ENCODE measurements at regions not wholly inside any gene's neighbourhood (a gene's known extent, or its start where the extent isn't known, plus 50 kb on each side); places are given as distances from the start of the nearest gene placed in this dataset.

GRCh38 chr7:32318300-32319011 lies 171.7 kb downstream of the LSM5 start:
- DNase-seq (ENCODE audit: low read depth, low spot score) = no peak
- no peak overlapping the region for H3K4me3 ChIP-seq (ENCODE audit: low read depth, low read length)
- no peak for TF ChIP-seq CTCF (IDR thresholded peaks at IDR 0.05; ENCODE audit: low read depth, low read length)
- ChIA-PET CTCF (no interaction called here), POLR2A (no interaction called here)
- no peak overlapping the region for H3K27ac ChIP-seq (ENCODE audit: low read depth, low read length)
- peaks cover 13% of the 10 kb centered on the region for H3K9me3 ChIP-seq (ENCODE audit: control insufficient read depth, insufficient read depth, low read length)
- H3K27me3 ChIP-seq (ENCODE audit: control insufficient read depth, insufficient read depth, low read length) = no peaks in the 10 kb centered on the region

GRCh38 chr7:32316839-32317238 lies 173.3 kb downstream of the LSM5 start:
- no peak for DNase-seq (ENCODE audit: low read depth, low spot score)
- POLR2A ChIA-PET = no interaction called here
- H3K9me3 ChIP-seq (ENCODE audit: control insufficient read depth, insufficient read depth, low read length) = peaks cover 13% of the 10 kb centered on the region
- H3K4me3 ChIP-seq (ENCODE audit: low read depth, low read length) = no peak overlapping the region
- CTCF ChIA-PET = no interaction called here
- no peaks in the 10 kb centered on the region for H3K27me3 ChIP-seq (ENCODE audit: control insufficient read depth, insufficient read depth, low read length)
- no peak overlapping the region for H3K27ac ChIP-seq (ENCODE audit: low read depth, low read length)
- TF ChIP-seq CTCF (IDR thresholded peaks at IDR 0.05; ENCODE audit: low read depth, low read length) = no peak

GRCh38 chr7:32314761-32315160 lies 175.4 kb downstream of the LSM5 start:
- POLR2A ChIA-PET = no interaction called here
- H3K4me3 ChIP-seq (ENCODE audit: low read depth, low read length) = no peak overlapping the region
- TF ChIP-seq CTCF (IDR thresholded peaks at IDR 0.05; ENCODE audit: low read depth, low read length) = no peak
- no peak for DNase-seq (ENCODE audit: low read depth, low spot score)
- CTCF ChIA-PET = no interaction called here
- no peaks in the 10 kb centered on the region for H3K27me3 ChIP-seq (ENCODE audit: control insufficient read depth, insufficient read depth, low read length)
- H3K9me3 ChIP-seq (ENCODE audit: control insufficient read depth, insufficient read depth, low read length) = peaks cover 13% of the 10 kb centered on the region
- H3K27ac ChIP-seq (ENCODE audit: low read depth, low read length) = no peak overlapping the region

- CTCF ChIA-PET = interaction anchor here (1.6 kb wide), 1 partner anchor 178 kb away, joined by 4 read pairs; no protein-coding TSS in a partner anchor
Measured at GRCh38 chr7:32301427-32301826, 188.8 kb downstream of the LSM5 start.

More at GRCh38 chr7:32301427-32301826, 188.8 kb downstream of the LSM5 start:
- TF ChIP-seq CTCF (IDR thresholded peaks at IDR 0.05; ENCODE audit: low read depth, low read length) = no peak
- no peak overlapping the region for H3K4me3 ChIP-seq (ENCODE audit: low read depth, low read length)
- peaks cover 8% of the 10 kb centered on the region for H3K9me3 ChIP-seq (ENCODE audit: control insufficient read depth, insufficient read depth, low read length)
- DNase-seq (ENCODE audit: low read depth, low spot score) = no peak
- H3K27ac ChIP-seq (ENCODE audit: low read depth, low read length) = no peak overlapping the region
- peaks cover 8% of the 10 kb centered on the region for H3K27me3 ChIP-seq (ENCODE audit: control insufficient read depth, insufficient read depth, low read length)
- POLR2A ChIA-PET = no interaction called here
